NOMO-1 treated with DMSO at 0.1 percent for 48 hours (cell line): ENCODE measurements at regions not wholly inside any gene's neighbourhood (a gene's known extent, or its start where the extent isn't known, plus 50 kb on each side); places are given as distances from the start of the nearest gene placed in this dataset.

ENCODE experiments used
- DNase-seq: peaks from one replicate; lab custom pipeline; 2025; ENCODE audit not compliant: unreplicated experiment; lab: John Stamatoyannopoulos, UW

GRCh38 chr9:88233091-88233490, 94.8 kb upstream of the SPATA31C2 start:
- DNase-seq: no peak

DNA sequence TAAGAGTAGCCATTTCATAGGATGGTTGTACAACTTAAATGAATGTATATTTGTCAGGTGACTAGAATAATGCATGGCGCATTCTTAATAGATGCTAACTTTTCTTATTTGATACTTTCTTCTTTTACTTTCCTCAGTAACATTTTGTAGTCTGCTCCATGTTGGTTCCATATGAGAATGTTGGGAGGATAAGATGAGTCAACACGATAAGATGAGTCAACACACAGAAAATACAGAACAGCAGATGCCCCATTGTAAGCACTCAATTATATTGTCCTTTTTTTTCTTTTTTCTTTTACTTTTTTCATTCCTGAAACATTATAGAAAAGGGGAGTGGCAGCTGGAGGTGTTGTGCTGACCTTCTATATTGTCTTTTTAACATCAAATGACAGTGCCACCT, 92.3 kb upstream of the SPATA31C2 start:
- DNase-seq: no peak

DNA sequence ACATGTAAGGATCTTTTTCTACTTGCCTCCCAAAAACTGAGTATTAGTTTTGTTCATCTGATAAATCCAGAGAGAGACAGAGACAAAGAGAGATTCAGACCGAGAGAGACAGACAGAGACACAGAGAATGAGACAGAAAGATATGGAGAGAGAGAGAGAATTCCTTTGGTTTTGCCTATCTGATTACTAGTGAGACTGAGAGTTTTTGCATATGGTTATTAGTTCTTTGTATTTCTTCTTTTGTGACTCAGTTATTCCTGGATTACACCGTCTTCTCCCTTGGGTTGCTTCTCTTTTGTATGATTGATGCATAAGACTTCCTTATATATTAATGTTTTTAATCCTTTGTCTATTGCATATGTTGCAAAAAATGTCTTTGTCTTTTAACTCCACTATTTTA, 91.2 kb upstream of the SPATA31C2 start:
- DNase-seq: no peak

DNA sequence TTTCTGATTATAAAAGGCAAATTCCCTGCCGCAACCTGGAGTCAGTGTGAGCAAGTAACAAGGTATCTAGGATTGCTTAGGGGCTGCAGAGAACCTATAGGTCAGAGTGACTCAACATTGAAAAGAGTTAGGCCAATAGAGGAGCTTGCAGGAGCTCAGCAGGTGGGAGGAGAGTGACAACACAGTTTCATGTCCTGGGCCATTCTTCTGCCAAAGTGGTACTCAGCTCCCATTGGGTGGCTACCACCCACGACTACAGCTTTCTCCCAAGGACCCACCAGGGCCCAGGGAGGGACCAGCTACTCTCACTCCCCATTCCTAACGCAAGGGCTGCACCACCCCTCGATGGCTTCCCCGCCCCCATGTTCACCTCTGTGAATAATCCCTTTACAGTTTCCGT, 86.7 kb upstream of the SPATA31C2 start:
- no peak for DNase-seq

GRCh38 chr9:88221105-88221504, 82.8 kb upstream of the SPATA31C2 start:
- no peak for DNase-seq

DNA sequence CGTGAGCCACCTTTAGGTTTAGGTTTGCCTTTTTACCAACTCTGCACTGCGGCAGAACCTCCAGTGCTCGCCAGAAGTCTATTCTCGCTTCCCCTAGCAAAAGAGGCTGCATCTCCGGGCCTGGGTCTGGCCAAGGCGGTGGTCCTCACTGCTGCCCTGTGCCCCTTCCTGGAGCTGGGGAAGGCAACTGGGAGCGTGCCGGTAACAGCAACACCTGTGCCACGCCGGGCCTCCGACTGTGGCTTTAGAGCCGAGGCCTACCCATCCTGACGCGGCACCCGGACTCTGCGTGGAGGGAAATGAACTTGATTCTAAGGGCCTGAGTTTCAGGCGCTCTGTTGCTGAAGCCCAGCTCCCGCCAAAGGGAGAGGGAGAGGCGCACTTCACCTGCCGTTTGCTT, 82.4 kb upstream of the SPATA31C2 start:
- no peak for DNase-seq

DNA sequence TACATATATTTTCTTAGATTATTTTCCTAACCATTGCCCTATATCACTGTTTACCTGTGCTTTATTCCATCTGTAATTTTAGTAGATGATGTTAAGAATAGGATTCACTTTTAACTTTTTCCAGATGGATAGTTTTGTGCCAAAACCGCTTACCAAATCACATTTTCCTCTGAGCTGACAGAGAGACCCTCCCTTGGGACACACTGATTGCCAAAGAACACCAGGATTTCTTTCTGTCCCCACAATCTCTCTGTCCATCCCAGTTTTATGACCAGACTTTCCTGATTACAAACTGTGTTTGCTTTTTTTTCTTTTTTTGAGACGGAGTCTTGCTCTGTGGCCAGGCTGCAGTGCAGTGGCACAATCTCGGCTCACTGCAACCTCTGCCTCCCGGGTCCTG, 81.3 kb upstream of the SPATA31C2 start:
- DNase-seq: no peak

GRCh38 chr9:88218726-88219125, 80.5 kb upstream of the SPATA31C2 start:
- DNase-seq: no peak

GRCh38 chr9:88216126-88216995, 78.1 kb upstream of the SPATA31C2 start:
- no peak for DNase-seq

DNA sequence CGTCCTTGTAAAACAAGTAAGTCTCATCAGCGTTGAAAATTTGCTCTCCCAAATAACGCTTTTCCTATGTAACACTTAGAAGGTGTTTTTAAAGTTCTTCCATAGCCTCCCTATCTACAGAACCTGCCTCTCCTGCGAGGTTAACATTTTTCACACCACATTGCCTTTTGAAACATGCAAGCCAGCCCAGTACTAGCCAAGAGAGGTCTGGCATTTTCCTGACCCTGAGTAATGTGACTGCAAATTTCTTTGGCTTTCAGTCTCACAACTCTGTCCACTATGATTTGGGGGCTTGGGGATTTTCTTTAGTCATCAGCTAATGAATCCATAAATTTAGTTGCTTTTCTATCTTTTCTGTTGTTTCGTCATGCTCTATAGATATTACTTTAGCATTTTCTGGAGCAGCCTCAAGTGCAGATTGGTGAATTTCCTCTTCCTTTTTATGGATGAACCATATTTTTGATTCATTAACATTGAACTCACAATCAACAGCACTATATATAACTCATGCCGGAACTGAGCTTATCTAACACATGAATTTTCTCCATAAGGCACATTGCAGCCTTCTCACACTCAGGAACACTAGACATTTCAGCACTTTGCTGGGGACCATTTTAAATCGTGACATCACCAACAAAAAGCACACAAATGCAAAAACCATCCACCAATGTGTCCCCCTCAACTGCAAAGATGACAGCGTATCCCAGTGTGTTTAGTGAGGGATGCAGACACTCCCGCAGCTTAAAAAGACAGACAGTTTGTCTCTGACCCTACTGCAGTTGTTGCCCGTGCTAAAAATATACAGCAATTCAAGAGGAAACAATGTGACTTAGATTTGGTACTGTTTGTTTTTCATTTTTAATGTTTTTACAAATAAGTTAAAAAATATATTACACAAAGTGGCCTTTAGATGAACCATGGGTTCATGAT, 77.2 kb upstream of the SPATA31C2 start:
- DNase-seq: no peak

GRCh38 chr9:88202321-88202720, 64.0 kb upstream of the SPATA31C2 start:
- no peak for DNase-seq

- peak; percentile 51 for DNase-seq
Observed at GRCh38 chr9:88198341-88198807, 60.1 kb upstream of the SPATA31C2 start.

- peak; percentile 4 for DNase-seq
Observed at GRCh38 chr9:88197781-88198340, 59.6 kb upstream of the SPATA31C2 start.

DNA sequence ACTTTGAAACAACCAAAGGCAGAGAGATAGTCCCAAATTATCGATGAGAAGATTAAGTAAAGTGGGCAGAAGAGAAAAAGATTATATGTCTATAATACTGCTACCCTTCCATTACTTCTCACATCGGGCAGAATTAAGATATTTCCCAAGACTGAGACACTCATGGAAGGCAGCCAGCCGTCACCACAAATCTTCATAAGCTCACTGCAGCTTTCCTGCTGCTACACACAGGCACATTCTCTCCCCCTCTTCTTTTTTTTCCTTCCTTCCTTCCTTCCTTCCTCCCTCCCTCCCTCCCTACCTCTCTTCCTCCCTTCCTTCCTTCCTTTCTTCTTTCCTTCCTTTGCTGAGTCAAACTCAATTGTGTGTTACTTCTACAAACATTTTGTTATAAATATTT, 58.7 kb upstream of the SPATA31C2 start:
- no peak for DNase-seq

GRCh38 chr9:88196142-88196790, 58.0 kb upstream of the SPATA31C2 start:
- no peak for DNase-seq

DNA sequence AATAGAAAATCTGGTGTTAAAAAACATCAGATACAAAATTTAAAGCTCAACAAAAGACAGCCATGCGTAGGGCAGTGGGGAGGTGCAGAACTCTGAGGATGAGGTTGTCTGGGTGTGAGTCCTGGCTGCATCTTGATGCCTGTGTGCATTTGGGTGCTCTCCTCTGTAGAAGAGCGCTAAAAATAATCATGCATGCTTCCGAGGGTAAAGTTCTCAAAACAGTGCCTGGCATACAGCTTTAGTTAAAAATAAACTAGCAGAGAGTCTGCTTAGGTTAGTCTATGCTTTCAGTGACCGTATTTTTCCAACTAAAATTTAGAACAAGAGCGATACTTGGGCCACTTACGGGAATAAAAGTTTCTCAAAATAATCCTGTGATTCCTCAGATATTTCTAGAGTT, 55.5 kb upstream of the SPATA31C2 start:
- no peak for DNase-seq

- DNase-seq: no peak
Observed at GRCh38 chr9:88191456-88191855, 53.2 kb upstream of the SPATA31C2 start.

- DNase-seq: no peak
Observed at GRCh38 chr9:88189371-88189770, 51.1 kb upstream of the SPATA31C2 start.
